ENCODE measurements at regions not wholly inside any gene's neighbourhood (a gene's known extent, or its start where the extent isn't known, plus 50 kb on each side); places are given as distances from the start of the nearest gene placed in this dataset.
A peak's percentile ranks its signal among the peaks of the same experiment; 100 is the strongest.
"Not testable (repeated sequence)": the region's sequence is repeated elsewhere in the genome, so short reads cannot be mapped to it uniquely, and the experiment has no call there.

DNA sequence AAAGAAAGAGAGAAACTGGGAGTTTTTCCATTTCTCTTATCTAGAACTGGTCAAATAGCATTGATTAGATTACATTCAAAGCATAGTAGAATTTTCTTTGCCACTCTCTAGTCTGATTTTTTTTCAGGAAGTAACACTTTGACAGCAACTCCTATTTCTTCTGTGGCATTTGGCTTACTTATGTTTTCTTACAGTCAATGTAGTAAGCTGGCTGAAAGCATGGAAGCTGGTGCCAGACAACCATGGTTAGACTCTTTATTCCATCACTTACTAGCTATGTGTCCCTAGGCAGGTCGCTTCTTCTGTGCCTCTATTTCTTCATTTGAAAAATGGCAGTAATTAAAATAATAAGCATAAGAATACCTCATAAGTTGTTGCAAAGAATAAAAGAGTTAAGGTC, 54.2 kb upstream of the OPRM1 start:
- no peak for DNase-seq

DNA sequence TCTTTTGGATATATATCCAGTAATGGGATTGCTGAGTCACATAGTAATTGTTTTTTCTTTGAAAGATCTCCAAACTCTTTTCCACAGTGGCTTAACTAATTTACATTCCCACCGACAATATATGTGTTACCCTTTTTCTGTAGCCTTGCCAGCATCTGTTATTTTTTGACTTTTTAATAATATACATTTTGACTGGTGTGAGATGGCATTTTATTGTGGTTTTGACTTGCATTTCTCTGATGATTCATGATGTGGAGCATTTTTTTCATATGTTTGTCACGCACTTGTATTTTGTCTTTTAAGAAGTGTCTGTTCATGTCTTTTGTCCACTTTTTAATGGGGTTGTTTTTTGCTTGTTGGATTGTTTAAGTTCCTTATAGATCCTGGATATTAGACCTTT, 58.9 kb upstream of the OPRM1 start:
- DNase-seq, result no peak

DNA sequence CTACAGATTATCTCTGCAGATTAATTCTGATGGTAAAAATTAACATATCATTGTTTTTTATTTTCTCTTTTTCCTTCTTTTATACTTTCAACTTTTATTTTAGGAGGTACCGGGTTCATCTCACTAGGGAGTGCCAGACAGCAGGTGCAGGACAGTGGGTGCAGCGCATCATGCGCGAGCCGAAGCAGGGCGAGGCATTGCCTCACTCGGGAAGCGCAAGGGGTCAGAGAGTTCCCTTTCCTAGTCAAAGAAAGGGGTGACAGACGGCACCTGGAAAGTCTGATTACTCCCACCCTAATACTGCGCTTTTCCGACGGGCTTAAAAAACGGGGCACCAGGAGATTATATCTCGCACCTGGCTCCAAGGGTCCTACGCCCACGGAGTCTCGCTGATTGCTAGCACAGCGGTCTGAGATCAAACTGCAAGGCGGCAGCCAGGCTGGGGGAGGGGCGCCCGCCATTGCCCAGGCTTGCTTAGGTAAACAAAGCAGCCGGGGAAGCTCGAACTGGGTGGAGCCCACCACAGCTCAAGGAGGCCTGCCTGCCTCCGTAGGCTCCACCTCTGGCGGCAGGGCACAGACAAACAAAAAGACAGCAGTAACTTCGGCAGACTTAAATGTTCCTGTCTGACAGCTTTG, 60.0 kb upstream of the OPRM1 start:
- not testable (repeated sequence) for DNase-seq

DNA sequence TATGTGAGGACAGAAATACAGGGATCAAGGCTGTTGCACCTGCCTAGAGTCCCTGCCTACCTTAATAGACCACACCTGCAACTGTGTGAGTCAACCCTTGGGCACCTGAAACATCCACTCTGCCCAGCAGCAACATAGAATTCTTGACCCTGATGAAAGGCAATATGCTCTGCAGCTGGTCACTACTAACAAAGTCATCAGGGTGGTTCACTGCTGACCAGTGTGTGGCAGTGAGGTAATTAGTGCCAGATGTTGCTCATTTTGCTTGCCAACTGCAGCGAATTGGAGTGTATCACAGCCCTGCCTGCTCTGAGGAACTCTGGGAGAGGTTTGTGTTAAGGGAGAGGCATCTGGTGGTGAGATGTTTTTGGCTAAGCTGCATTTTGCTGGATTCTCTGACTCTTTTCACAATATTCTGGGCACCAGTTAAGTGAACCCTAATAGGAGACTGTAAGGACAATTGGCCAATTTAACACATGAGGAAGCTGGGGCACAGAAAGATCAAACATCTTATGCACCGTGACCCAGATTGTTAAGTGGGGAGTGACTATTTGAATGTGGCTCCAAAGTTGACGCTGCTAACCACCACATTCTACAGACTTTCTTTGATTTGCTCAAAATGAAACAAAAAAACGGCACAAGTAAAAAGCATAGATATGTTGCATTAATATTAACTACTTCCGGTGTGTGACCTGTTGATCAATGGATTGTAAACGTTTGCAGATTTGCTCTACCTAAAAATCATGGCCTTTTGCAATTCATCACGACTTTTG, 61.9 kb upstream of the OPRM1 start:
- no peak for DNase-seq

DNA sequence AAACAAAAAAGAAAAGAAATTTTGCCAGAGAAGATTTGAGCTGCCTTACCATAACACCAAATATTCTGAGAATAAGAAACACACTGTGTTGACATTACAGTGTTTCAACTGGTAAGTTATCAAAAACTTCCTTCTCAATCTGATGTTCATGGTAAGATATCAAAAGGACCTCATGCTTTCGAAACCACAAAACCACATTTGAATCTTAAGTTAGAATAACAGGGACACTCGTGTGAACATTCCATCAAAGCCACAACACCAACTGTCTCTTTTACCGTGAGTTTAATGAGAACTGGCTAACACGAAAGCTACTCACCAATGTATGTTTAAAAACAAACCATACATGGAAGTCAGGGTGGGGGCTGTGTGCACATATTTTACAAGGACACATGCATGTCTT, 73.0 kb upstream of the OPRM1 start:
- DNase-seq, result no peak

DNA sequence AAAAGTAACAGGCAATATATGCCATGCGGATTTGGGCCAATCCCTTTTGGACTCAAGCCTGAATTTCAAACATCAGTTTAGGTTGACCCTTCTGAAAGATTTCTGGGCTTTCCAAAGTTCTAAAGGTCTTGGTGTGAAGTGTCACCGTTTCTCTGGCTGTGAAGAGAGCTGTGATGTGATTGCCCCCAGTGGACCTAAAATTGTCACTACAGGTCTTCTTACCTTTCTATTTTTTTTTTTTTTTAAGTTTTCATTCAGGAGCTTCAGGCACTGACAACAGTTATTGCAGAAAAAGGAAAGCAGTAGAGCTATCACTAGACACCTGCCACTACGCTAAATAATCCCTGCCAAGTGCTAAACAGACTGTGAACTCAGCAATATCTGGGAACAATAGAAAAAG, 75.7 kb upstream of the OPRM1 start:
- no peak for DNase-seq

DNA sequence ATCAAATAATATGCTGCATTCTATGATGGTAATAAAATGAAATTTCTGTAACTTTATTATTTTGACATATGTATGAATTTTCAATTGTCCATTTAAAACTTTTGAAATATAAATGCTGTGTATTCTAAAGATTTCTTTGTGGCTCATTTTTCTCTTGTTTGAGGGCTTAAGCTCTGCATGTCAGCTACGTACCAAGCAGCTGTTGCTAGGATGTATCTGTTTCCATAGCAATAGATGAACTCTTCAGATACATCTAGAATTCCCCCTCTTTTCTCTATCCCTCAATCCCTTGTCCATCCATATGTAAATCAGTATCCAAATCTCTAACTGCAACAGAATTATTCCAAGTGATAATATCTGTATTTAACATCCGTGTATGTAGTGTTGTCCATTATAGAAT, 76.5 kb upstream of the OPRM1 start:
- DNase-seq, result peak; percentile 30 to 52

DNA sequence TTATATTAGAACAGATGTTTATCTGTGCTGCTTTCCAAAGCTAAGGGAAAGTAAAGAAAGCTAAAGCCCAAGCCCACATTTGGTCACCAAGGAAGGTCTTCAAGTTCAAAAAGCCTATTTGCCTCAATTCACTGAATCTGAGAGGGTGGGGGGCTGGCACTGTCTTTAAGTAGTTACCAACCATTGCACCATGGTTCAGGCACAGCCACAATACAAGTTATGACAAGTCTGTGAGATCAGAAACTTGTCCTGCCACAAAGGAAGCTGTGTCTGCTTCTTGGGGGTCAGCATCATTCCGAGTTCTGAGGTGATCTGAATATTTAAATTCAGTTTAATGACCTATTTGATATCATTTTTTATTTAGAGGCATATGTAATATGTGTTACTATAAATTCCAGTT, 78.3 kb upstream of the OPRM1 start:
- no peak for DNase-seq

DNA sequence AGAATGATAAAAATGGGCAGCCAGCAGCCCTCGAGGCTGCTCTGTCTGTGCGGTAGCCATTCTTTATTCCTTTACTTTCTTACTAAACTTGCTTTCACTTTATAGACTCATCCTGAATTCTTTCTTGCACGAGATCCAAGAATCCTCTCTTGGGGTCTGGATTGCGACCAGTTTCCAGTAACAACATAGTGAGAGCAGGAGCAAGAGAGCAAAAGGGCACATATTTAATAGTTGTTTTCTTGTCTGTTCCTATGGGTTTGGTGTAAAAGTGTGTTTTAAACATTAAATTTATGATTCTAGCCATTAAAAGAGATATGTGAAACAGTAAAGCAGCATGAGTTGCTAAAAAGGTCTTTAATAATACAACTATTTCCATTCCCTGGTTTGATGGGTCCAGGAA, 78.8 kb upstream of the OPRM1 start:
- no peak for DNase-seq

DNA sequence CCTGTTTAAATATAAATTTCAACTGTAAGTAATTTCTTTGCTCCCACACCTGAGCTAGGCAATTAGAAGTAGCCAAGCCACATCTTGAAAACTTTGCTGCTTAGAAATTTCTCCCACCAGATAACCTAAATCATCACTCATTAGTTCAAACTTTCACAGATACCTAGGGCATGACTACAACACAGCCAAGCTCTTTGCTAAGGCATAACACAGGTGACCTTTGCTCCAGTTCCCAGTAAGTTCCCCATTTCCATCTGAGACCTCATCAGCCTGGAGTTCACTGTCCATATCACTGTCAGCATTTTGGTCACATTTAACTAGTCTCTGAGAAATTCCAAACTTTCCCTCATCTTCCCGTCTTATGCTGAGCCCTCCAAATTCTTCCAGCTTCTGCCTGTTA, 79.8 kb upstream of the OPRM1 start:
- no peak for DNase-seq

DNA sequence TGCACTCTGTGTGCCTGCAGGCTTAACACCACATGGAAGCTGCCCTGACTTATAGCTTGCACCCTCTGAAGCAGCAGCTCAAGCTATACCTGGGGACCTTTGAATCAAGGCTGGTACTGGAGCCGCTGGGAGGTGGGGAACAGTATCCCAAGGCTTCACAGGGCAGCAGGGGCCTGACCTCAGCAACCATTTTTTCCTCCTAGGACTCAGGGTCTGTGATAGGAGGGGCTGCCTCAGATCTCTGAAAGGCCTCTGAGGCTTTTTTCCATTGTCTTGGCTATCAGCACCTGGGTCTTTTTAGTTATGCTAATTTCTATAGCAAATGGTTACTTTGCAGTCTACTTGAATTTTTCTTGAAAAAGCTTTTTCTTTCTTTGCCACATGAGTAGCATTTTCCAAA, 80.2 kb upstream of the OPRM1 start:
- no peak for DNase-seq

DNA sequence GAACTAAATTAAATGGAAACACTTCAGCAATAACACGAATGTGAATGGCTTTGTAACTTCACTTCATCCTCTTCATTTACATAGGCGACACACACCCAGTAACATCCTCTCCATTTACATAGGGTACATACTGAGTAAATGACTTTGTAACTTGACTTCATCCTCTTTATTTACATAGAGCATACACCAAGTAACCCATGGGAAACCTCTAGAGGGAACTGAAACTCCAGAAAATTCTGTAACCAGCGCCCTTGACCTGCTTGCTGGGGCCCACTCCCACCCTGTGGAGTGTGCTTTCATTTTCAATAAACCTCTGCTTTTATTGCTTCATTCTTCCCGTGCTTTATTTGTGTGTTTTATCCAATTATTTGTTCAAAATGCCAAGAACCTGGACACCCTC, 81.6 kb upstream of the OPRM1 start:
- peak; percentile 62 to 64 for DNase-seq

DNA sequence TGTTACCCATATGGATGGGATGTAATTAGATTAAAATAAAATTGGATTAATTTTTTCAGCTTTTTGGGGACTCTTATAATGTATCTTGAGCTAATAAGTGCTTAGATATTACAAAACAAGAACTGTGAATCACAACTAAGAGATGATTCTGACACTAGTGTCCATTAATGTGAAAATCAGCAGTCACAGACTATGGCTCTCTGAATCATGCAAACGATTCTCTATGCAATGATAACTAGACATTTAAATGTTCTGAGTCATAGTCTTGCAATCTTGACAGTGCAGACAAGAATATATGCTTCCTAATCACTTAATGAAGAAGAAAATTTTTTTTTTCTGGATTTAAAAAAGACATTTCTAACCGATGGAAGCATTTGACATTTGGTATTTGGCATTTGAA, 82.2 kb upstream of the OPRM1 start:
- peak in 1 of 2 experiments; percentile 26 for DNase-seq

DNA sequence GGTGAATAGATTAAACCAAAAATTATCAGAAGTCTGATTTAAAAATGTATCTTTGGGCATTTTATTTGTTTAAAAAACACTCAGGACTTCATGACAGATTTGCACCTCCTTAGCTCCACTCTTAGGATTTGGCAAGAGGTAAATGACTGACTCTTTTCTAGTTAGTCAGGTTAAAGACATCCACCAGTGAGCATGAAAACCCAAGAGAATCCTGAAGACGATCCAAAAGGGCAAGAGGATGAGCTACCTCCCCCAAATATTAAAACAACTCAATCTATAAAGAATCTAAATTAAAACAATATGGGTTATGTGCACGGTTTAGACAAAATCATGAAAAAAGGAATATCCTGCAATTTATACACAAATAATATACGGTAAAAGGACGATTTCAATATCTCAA, 89.4 kb upstream of the OPRM1 start:
- no peak for DNase-seq

DNA sequence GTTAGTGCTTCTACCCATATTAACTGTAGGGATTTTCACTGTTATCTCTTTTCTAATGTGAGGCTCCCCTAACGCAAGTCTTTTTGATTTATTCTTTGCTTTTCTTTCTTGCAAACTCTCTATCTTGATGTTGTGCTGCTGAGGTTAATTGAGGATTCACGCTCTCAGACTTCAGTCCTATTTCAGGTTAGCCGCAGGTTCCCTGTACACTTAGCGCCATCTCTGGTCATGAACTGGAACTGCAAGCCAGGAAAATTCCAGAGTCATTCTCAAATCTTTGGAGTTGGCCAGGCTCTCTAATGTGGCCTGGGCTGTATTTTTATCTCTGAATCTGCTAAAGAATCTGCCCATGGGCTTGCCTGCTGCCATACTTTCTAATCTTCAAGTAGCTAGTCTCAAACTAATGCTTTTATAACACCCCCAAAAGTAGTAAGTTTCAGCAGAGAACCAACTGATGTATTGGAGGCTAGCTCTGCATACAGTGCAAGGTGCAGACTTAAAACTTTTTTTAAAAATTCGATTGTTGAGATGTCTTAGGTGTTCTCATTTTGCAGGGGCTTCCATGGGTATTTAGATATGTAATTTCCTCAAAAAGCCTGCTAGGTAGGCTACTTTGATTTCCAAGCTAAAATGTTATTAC, 91.1 kb upstream of the OPRM1 start:
- peak in 1 of 2 experiments; percentile 62 for DNase-seq

DNA sequence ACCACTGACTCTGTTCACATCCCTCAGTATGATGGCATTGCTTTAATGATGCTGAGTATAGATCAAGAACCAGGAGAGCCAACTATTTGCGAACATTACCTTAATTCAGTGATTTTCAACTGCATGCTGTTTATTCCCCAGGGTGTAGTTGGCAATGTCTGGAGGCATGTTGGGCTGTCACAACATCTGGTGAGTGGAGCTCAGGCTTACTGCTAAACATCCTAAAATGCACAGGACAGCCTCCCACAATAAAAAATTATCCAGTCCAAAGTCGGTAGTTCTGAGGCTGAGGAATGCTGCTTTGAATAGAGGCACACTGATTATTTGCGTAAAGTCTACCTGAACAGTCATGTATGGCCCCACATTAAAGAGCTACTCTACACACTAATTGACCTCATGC, 94.8 kb upstream of the OPRM1 start:
- peak; percentile 84 to 86 for DNase-seq

DNA sequence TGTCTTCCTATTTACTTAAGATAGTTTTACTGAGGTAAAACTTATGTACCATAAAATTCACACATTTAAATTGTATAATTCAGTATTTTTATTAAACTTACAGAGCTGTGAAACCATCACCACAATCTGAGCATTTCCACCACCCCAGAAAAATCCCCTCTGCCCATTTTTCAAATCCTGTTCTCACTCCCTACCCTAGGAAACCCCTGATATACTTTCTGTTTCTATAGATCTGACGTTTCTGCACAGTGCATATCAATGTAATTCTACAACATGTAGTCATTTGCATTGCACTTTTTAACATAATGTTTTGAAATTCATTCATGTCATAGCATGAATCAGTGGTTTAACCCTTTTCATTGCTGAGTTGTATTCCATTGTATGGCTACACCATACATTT, 96.7 kb upstream of the OPRM1 start:
- no peak for DNase-seq

DNA sequence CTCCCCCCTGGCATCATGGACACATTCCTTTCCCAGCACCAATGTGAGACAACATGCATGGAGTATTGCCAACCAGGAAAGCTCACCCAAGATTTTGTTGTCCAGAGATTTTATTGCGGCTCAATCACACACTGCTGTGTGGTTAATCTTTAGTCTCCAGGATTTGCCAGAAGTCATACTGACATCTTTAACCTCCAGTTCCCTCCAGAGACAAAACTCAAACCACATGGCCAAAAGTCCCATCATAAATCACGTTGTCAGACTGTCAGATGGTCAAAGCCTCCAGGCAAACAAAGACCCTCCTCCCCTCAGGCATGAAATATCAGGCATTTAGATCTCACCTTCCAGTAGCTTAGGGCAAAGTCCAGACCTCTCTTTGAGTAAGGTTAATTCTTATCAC, 97.3 kb upstream of the OPRM1 start:
- DNase-seq, result peak in 1 of 2 experiments; percentile 14

DNA sequence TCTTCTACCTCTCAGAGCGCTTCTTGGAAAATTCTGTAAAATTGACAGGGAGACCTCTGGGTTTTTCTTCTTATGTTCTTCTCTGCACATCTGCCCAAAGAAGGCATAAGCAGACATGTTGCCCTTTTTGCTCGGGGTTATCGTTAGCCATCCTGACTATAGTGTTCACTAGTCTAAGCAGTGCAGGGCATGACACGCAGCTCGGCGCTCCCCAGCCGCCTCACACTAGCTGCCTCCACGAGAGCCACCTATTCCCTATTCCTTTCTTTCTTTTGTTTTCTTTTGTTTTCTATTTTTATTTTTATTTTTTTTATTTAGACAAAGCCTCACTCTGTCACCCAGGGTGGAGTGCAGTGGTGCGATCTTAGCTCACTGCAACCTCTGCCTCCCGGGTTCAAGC, 100.2 kb upstream of the OPRM1 start:
- no peak for DNase-seq

DNA sequence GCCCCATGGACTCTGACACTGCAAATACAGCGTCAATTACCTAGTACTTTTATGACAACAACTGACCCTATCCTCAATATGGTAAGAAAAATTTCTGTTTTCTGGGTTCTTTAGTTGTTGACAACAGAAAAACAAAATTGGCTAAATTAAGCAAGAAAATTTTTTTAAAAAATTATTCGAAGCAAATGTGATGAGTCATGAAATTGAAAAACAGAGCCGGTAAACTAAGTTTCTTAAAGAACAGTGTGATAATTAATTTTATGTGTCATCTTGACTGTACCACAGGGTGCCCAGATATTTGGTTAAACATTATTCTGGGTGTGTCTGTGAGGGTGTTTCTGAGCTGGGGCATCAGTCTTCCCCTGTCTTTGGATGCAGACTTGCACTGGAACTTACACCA, 107.6 kb upstream of the OPRM1 start:
- no peak for DNase-seq

DNA sequence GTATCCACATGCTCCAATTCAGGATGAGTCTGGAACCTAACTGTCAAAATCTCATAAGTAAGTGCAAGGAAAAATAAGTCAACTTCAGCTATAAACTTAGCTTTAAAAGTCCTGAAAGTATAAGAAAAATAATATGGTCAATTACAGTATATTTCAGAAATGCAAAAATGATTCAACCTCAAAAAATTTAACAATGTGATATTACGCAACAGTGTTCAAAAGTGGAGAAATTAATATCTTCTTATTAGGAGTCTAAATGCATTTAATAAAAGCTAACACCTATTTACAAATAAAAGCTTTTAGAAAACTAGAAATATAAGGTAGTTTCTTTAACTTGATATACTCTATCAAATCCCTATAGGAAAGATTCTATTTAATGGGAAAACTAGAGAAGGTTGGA, 111.2 kb upstream of the OPRM1 start:
- DNase-seq, result no peak

DNA sequence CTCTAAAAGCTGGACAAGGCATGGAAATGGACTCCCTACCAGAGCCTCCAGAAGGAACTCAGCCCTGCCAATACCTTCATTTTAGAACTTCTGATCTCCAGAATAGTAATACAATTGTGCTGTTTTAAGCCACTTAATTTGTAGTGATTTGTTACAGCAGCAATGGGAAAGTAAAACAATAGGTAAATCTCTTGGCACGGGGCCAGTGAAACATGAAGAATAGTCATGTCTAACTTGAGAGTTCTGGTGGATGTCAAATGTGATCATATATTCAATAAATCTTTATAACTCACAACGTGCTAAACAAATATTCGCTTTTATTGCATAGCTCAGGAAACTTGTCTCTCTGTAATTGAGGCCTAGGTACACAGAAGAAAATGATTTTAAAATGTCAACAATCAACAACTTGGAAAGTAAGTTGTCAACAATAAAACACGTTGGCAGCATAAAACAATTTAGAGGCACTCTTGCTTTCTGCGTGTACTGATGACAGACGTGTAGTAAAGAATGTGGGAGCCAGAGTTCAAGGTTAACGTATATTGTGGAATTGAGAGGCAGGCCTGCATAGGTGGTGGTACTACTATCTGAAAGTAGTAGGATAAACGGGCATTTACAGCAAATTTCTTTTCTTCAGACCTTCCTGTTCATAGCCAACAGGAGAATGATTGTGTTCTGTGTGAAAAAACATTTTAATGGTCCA, 140.5 kb upstream of the OPRM1 start:
- no peak for DNase-seq

DNA sequence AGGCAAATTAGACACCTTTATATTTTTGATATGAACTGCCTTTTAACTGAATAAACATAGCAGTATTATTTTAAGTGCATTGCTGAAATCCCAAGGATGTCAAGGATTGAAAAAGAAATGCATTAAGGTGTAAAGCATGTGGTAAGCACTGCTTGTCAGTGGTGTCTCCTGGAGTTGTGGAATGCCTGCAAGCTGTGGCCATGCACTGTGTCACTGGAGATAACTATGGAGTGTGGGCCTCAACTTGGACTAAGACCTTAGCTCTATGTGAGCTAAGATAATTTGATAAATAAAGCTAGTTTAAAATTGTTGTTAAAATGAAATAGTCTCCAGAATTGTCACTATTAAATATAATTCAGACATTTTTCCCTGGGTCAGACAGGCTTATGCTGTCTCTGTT, 156.6 kb upstream of the OPRM1 start:
- DNase-seq, result no peak

DNA sequence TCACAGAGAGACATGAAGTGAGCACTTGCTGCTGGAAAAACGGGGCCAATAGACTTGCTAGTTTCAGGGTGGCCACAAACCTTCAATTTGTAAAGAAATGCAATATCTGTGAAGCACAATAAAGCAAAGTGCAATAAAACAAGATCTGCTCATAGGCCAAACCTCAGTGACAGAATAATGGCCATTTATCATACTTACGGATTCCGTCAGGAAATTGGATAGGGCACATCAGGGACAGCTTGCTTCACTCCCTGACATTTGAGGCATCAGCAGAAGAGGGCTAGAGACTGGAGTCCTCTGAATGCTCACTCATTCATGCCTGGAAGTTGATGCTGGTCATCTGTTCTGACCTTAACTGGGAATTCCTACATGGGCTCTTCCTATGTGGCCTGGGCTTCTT, 165.5 kb upstream of the OPRM1 start:
- DNase-seq, result no peak
